ENCODE measurements at regions not wholly inside any gene's neighbourhood (a gene's known extent, or its start where the extent isn't known, plus 50 kb on each side); places are given as distances from the start of the nearest gene placed in this dataset.

- no peak for TF ChIP-seq ZNF407 (CRISPR knock-in tag; IDR thresholded peaks at IDR 0.05; ENCODE audit: not compliant biosample characterization)
Observed at GRCh38 chr4:75154994-75155393, 222.1 kb downstream of the PARM1 start (continued).

GRCh38 chr4:75146223-75146622, 213.3 kb downstream of the PARM1 start:
- H3K4me3 ChIP-seq (replicated peaks in 1 of 3; ENCODE audit: insufficient read depth in 1 of 3, low read depth in 2 of 3, low read length in 3 of 3), result no peak overlapping the region
- no peak overlapping the region for H3K27ac ChIP-seq (ENCODE audit: extremely low read length, insufficient read depth, low read length)
- CTCF ChIA-PET (ENCODE audit: low intra/inter-chr PET ratio, low total read pairs), result no interaction called here
- H3K9me3 ChIP-seq (ENCODE audit: low read length), result no peaks in the 10 kb centered on the region
- DNase-seq (ENCODE audit: low spot score), result no peak
- in situ Hi-C loops (cut with HindIII; ENCODE audit: extremely low pct_ligation_motif_present, low pct_unique_long_range_greater_than_20kb) (no loop called here), intact Hi-C loops (cut with micrococcal nuclease; ENCODE audit: unreplicated experiment) (no loop called here)
- no peaks in the 10 kb centered on the region for H3K27me3 ChIP-seq (ENCODE audit: control insufficient read depth in 1 of 2, insufficient read depth in 2 of 2, low read length in 2 of 2)
- no peaks in the 10 kb centered on the region for H3K79me2 ChIP-seq (ENCODE audit: insufficient read depth, low read length)
- no TSS peak for BruUV-seq (replicated peaks)
- no peaks in the 10 kb centered on the region for H3K4me1 ChIP-seq (ENCODE audit: insufficient read depth, low read length)
- no peak for FAIRE-seq
- WGBS (ENCODE audit: low lambda C conversion rate), result 3% methylated on average over 1 of the region's 1 CpG
- no peak overlapping the region for H3K4me2 ChIP-seq (ENCODE audit: low read depth, low read length)
- POLR2A ChIA-PET, result no interaction called here
- H2AFZ ChIP-seq (ENCODE audit: low read length), result no peak overlapping the region
- no peaks in the 10 kb centered on the region for H3K36me3 ChIP-seq (replicated peaks in 1 of 2; ENCODE audit: control insufficient read depth in 1 of 2, insufficient read depth in 2 of 2, low read length in 2 of 2)
- H4K20me1 ChIP-seq (ENCODE audit: insufficient read depth, low read length), result no peaks in the 10 kb centered on the region
- ATAC-seq, result no peak
- no peak overlapping the region for H3K9ac ChIP-seq (ENCODE audit: insufficient read depth, low read depth, low read length)
- TF ChIP-seq ZNF75D (CRISPR knock-in tag; IDR thresholded peaks at IDR 0.05; ENCODE audit: borderline replicate concordance), result no peak
- TF ChIP-seq ARID2 (CRISPR knock-in tag; IDR thresholded peaks at IDR 0.05; ENCODE audit: borderline replicate concordance), result no peak
- no peak for TF ChIP-seq ETV5 (CRISPR knock-in tag; IDR thresholded peaks at IDR 0.05; ENCODE audit: borderline replicate concordance)
- TF ChIP-seq ZNF644 (CRISPR knock-in tag; IDR thresholded peaks at IDR 0.05; ENCODE audit: low read depth), result no peak
- no peak for TF ChIP-seq ZSCAN9 (CRISPR knock-in tag; IDR thresholded peaks at IDR 0.05; ENCODE audit: borderline replicate concordance)
- TF ChIP-seq ZBTB43 (CRISPR knock-in tag; conservative IDR thresholded peaks at IDR 0.05), result no peak
- TF ChIP-seq MIER2 (CRISPR knock-in tag; IDR thresholded peaks at IDR 0.05), result no peak
